T-helper 17 cell (primary cell): ENCODE measurements at regions not wholly inside any gene's neighbourhood (a gene's known extent, or its start where the extent isn't known, plus 50 kb on each side); places are given as distances from the start of the nearest gene placed in this dataset.
A peak's percentile ranks its signal among the peaks of the same experiment; 100 is the strongest.
"Not testable (repeated sequence)": the region's sequence is repeated elsewhere in the genome, so short reads cannot be mapped to it uniquely, and the experiment has no call there.

ENCODE experiments used
- ATAC-seq: fragments of 150-1000 bp; cut with Tn5 transposase; 2 replicates; pipeline ENCODE4 v1.10.0; 2021; ENCODE audit warnings: mild to moderate bottlenecking, moderate library complexity
- DNase-seq, 3 donors: peaks; one replicate each; pipeline versions ENCODE4 v3.0.0 to v3.0.0-alpha.2; 2020 to 2021
- H3K9me3 ChIP-seq: one replicate; pipeline ENCODE4 v1.7.0; 2013; ENCODE audit warnings: low read length, mild to moderate bottlenecking; ENCODE audit not compliant: control insufficient read depth, poor library complexity, severe bottlenecking
- H3K27ac Mint-ChIP-seq: one replicate; pipeline ENCODE4 v1.8.0; 2022; ENCODE audit warnings: mild to moderate bottlenecking, moderate library complexity, mixed read lengths
- H3K27me3 Mint-ChIP-seq: one replicate; pipeline ENCODE4 v1.8.0; 2022; ENCODE audit warnings: mixed read lengths
- H3K36me3 Mint-ChIP-seq: one replicate; pipeline ENCODE4 v1.8.0; 2022; ENCODE audit warnings: low read depth, mixed read lengths
- H3K4me1 Mint-ChIP-seq: one replicate; pipeline ENCODE4 v1.8.0; 2022; ENCODE audit warnings: mild to moderate bottlenecking, mixed read lengths
- H3K4me3 Mint-ChIP-seq: one replicate; pipeline ENCODE4 v1.8.0; 2022; ENCODE audit warnings: mild to moderate bottlenecking, moderate library complexity, mixed read lengths

DNA sequence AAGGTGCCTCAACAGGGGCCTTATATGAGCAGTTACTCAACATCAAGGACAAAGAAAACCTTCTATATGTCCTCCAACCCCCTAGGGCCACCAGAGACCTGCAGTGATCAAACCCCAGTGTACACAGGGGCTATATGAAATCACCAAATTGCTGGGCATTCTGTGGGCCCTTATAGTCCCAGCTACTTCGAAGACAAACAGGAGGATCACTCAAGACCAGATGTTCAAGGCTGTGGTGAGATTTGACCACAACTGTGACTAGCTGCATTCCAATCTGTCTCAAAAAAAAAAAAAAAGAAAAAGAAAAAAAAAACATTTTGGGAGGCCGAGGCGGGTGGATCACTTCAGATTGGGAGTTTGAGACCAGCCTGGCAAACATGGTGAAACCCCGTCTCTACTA lies 51.0 kb upstream of the PRB2 start:
- Mint-ChIP-seq H3K27ac (no peak overlapping the region), H3K4me1 (no peaks in the 10 kb centered on the region), H3K27me3 (no peaks in the 10 kb centered on the region), H3K4me3 (no peak overlapping the region), H3K36me3 (no peaks in the 10 kb centered on the region)
- H3K9me3 ChIP-seq, result no peaks in the 10 kb centered on the region
- DNase-seq (no peak), ATAC-seq (no peak)

GRCh38 chr12:11457996-11458645 lies 62.8 kb upstream of the PRB2 start:
- H3K27me3 Mint-ChIP-seq, result no peaks in the 10 kb centered on the region
- peaks cover 3% of the 10 kb centered on the region for H3K4me1 Mint-ChIP-seq
- no peaks in the 10 kb centered on the region for H3K9me3 ChIP-seq
- ATAC-seq (no peak), DNase-seq (no peak)
- no peak overlapping the region for H3K27ac Mint-ChIP-seq
- no peaks in the 10 kb centered on the region for H3K36me3 Mint-ChIP-seq
- H3K4me3 Mint-ChIP-seq, result no peak overlapping the region

GRCh38 chr12:11460343-11461023 lies 65.1 kb upstream of the PRB2 start:
- DNase-seq, result no peak
- no peaks in the 10 kb centered on the region for H3K27me3 Mint-ChIP-seq
- H3K36me3 Mint-ChIP-seq, result peaks cover 3% of the 10 kb centered on the region
- H3K4me3 Mint-ChIP-seq, result no peak overlapping the region
- H3K4me1 Mint-ChIP-seq, result peaks cover 3% of the 10 kb centered on the region
- no peaks in the 10 kb centered on the region for H3K9me3 ChIP-seq
- ATAC-seq, result no peak
- no peak overlapping the region for H3K27ac Mint-ChIP-seq

DNA sequence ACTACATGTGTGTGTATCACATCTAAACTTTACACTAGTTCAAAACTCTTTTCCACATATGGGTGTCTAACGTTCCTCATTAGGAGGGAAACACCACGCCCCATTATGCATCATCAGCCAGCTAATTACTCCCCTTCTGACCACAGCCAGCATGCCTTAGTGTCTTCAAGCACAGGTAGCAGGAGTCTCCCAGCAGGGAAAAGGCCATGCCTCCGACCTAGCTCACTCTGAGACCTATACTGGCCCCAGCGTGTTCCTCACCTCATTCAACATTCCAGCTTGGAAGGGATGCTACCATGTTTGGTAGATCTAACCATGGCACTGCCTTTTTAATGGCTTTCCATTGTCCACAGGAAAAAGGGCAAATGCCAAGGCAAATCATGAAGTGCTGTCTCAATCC lies 66.1 kb upstream of the PRB2 start:
- H3K9me3 ChIP-seq, result no peaks in the 10 kb centered on the region
- H3K4me1 Mint-ChIP-seq, result peaks cover 3% of the 10 kb centered on the region
- H3K27me3 Mint-ChIP-seq, result no peaks in the 10 kb centered on the region
- ATAC-seq (no peak), DNase-seq (no peak)
- no peak overlapping the region for H3K4me3 Mint-ChIP-seq
- no peak overlapping the region for H3K27ac Mint-ChIP-seq
- H3K36me3 Mint-ChIP-seq, result peaks cover 4% of the 10 kb centered on the region

GRCh38 chr12:11477110-11477509 lies 81.7 kb upstream of the PRB2 start:
- H3K27ac Mint-ChIP-seq, result no peak overlapping the region
- no peaks in the 10 kb centered on the region for H3K9me3 ChIP-seq
- peaks cover 4% of the 10 kb centered on the region for H3K36me3 Mint-ChIP-seq
- DNase-seq, result no peak
- H3K4me3 Mint-ChIP-seq, result no peak overlapping the region
- no peak for ATAC-seq
- no peaks in the 10 kb centered on the region for H3K4me1 Mint-ChIP-seq
- peaks cover 10% of the 10 kb centered on the region for H3K27me3 Mint-ChIP-seq

- Mint-ChIP-seq H3K4me1 (peaks cover 6% of the 10 kb centered on the region), H3K4me3 (no peak overlapping the region), H3K36me3 (peaks cover 4% of the 10 kb centered on the region), H3K27me3 (peaks cover 29% of the 10 kb centered on the region), H3K27ac (no peak overlapping the region)
- no peaks in the 10 kb centered on the region for H3K9me3 ChIP-seq
- ATAC-seq (no peak), DNase-seq (no peak)
These were observed 87.6 kb upstream of the PRB2 start for GRCh38 chr12:11482955-11483354.

DNA sequence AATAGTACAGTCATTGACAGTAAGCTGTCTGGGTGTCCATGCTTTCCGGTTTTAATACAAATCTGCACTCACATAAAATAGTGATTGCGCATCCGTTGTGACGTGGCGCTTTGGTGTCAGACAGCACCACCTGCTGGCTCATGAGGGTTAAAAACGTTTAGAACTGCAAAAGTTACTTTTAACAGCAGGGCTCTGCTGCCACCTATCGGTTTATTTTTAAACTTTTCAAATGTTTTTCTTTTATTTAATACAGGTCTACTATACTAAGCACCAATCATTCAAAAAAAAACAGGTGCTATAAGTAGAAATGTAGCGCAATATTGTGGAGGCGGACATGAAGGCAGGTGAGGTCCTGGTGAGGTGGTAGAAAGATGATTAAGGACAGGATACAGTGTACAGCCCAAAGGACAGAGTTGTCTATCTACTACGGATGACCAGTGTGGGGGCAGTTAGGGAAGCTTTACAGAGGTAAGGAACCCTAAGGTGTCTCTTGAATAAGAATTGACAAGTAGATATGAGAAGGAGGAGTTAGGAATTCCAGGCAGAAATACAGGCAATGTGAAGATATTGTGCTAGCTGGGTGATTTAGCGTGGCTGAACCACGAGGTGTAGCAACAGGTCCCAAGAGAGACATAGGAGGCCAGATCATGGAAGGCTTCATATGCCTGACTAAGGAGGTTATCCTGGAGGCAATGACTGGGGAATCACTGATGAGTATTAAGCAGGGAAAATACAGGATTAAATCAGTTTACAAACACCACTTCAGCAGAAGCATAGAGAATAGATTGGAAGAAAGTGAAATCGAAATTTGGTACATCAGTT lies 91.5 kb upstream of the PRB2 start:
- Mint-ChIP-seq H3K27ac (no peak overlapping the region), H3K4me3 (peak overlapping the region; percentile 19), H3K27me3 (peaks cover 35% of the 10 kb centered on the region), H3K36me3 (peaks cover under 1% of the 10 kb centered on the region), H3K4me1 (peaks cover 6% of the 10 kb centered on the region)
- DNase-seq (peak; percentile 50 to 65 (median 53)), ATAC-seq (peak; percentile 97)
- H3K9me3 ChIP-seq, result no peaks in the 10 kb centered on the region

DNA sequence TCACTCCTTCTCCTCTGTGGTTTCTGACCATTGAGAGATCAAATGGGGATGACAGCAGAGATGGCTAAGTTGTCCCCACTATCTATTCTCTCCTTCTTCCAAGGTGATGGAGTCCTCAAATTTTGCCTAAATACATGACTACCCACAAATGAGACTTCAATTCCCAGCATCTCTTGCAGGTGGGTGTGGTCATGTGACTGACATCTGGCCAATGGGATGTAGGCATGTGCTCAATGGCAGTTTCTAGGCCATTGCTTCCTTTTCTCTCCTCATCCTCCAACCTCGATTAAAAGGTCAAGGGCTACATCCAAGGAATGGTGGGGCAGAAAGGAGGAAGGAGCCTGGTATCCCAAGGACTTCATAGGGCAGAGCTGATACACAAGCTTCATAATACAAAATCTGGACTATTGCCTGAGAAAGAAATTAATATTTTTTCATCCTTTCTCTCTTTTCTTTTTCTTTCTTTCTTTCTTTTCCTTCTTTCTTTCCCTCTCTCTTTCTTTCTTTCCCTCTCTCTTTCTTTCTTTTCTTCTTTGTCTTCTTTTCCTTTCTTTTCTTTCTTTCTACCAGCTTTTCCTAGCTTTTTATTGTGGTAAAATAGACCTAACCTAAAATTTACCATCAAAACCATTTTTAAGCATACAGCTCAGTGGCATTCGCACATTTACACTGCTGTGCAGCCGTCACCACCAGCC lies 100.9 kb upstream of the PRB2 start:
- peaks cover 30% of the 10 kb centered on the region for H3K27me3 Mint-ChIP-seq
- H3K4me1 Mint-ChIP-seq, result peaks cover 4% of the 10 kb centered on the region
- ATAC-seq (no peak), DNase-seq (no peak)
- no peaks in the 10 kb centered on the region for H3K36me3 Mint-ChIP-seq
- no peaks in the 10 kb centered on the region for H3K9me3 ChIP-seq
- H3K4me3 Mint-ChIP-seq, result no peak overlapping the region
- no peak overlapping the region for H3K27ac Mint-ChIP-seq

DNA sequence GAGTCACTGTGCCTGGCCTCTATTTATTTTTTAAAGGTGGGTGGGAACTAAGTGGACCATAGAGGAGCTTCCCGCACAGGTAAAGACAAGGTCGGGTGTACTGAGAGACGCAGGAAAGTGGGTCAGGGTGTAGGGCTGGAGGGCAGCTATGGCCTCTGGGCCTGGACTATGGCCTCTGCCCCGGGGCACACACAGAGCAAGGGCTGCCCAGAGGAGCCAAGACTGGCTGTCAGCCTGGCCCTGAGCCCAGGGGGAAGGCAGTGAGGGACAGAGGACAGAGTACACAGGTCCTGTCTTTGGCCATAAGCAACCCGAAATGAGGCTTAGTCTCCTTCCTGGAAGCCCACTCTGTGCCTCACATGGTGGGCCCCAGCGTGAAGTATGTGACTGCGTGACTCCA lies 102.1 kb upstream of the PRB2 start:
- peaks cover 4% of the 10 kb centered on the region for H3K4me1 Mint-ChIP-seq
- ATAC-seq (no peak), DNase-seq (no peak)
- peaks cover 22% of the 10 kb centered on the region for H3K27me3 Mint-ChIP-seq
- H3K4me3 Mint-ChIP-seq, result no peak overlapping the region
- no peak overlapping the region for H3K27ac Mint-ChIP-seq
- no peaks in the 10 kb centered on the region for H3K9me3 ChIP-seq
- H3K36me3 Mint-ChIP-seq, result no peaks in the 10 kb centered on the region

DNA sequence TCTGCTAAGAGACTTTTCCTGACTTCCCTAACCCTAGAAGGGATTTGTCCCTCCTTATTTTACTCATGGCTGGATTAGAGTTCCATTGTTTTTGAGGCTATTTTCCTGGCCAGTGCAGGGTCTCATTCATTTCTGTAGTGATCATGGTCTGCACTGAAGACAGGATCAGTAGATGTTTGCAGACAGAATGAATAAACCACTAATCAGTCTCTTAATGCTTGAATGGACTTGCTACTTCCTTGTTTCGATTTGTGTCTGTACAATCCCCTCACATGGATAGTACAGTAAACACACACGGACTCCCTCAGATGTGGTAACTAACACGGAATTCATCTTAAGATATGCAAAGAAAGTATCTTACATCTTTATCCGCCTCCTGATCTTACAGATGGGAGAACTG lies 102.6 kb upstream of the PRB2 start:
- H3K9me3 ChIP-seq, result no peaks in the 10 kb centered on the region
- Mint-ChIP-seq H3K27ac (no peak overlapping the region), H3K4me3 (no peak overlapping the region), H3K27me3 (peaks cover 18% of the 10 kb centered on the region), H3K36me3 (no peaks in the 10 kb centered on the region), H3K4me1 (peaks cover 4% of the 10 kb centered on the region)
- DNase-seq (no peak), ATAC-seq (no peak)

DNA sequence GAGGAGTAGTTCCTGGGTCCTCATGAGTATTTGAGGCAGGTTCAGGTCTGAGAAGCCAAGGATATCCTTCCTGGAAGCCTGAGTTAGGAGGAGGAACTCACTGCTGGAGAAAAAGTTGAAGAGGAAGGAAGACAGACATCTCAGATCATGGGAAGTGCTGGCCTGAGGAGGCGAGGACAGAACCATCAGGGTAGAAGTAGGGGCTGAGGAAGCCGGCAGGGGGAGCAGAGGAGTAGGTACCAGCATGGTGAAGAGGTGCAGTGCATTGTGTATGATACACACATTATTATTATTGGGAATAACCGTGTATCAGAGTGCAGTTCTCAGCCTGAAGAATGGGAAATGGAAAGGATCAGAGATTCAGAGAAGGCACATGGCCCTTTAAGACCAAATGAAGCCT lies 103.2 kb upstream of the PRB2 start:
- not testable (repeated sequence) for DNase-seq, ATAC-seq, H3K27ac Mint-ChIP-seq

DNA sequence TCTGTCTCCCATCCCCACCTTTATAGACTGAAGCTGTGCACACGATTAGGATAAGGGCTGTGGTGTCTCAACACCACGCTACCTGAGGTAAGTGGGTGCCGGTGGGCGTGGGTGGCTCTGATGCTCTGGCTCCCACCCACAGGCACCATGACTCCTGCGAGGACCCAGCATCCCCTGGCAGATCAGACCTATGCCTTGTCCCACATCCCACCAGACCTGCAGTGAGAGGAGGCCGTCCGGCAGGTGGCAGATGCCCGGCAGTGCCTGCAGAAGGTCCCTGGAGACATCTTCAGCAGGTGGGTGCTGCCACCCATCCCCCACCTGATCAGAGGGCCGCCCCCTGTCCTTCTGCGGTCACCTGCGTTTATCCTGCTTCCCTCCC lies 104.4 kb upstream of the PRB2 start:
- H3K4me3 Mint-ChIP-seq, result no peak overlapping the region
- no peak overlapping the region for H3K27ac Mint-ChIP-seq
- no peaks in the 10 kb centered on the region for H3K36me3 Mint-ChIP-seq
- DNase-seq (no peak), ATAC-seq (no peak)
- no peaks in the 10 kb centered on the region for H3K9me3 ChIP-seq
- H3K27me3 Mint-ChIP-seq, result peaks cover 10% of the 10 kb centered on the region
- H3K4me1 Mint-ChIP-seq, result no peaks in the 10 kb centered on the region

More for the DNA sequence above, 103.2 kb upstream of the PRB2 start:
- not testable (repeated sequence) for H3K36me3 Mint-ChIP-seq, H3K4me3 Mint-ChIP-seq, H3K4me1 Mint-ChIP-seq, H3K9me3 ChIP-seq
- peaks cover 15% of the 10 kb centered on the region for H3K27me3 Mint-ChIP-seq

- H3K27ac Mint-ChIP-seq, result no peak overlapping the region
- no peaks in the 10 kb centered on the region for H3K36me3 Mint-ChIP-seq
- no peaks in the 10 kb centered on the region for H3K4me1 Mint-ChIP-seq
- DNase-seq, result peak; percentile 65 to 77 (median 68)
- ATAC-seq, result peak; percentile 90
- H3K4me3 Mint-ChIP-seq, result no peak overlapping the region
- H3K27me3 Mint-ChIP-seq, result peaks cover 13% of the 10 kb centered on the region
- H3K9me3 ChIP-seq, result no peaks in the 10 kb centered on the region
These were observed 105.0 kb upstream of the PRB2 start for GRCh38 chr12:11500188-11500860.
